ENCODE measurements at regions not wholly inside any gene's neighbourhood (a gene's known extent, or its start where the extent isn't known, plus 50 kb on each side); places are given as distances from the start of the nearest gene placed in this dataset.
A peak's percentile ranks its signal among the peaks of the same experiment; 100 is the strongest.
"Not testable (repeated sequence)": the region's sequence is repeated elsewhere in the genome, so short reads cannot be mapped to it uniquely, and the experiment has no call there.

DNA sequence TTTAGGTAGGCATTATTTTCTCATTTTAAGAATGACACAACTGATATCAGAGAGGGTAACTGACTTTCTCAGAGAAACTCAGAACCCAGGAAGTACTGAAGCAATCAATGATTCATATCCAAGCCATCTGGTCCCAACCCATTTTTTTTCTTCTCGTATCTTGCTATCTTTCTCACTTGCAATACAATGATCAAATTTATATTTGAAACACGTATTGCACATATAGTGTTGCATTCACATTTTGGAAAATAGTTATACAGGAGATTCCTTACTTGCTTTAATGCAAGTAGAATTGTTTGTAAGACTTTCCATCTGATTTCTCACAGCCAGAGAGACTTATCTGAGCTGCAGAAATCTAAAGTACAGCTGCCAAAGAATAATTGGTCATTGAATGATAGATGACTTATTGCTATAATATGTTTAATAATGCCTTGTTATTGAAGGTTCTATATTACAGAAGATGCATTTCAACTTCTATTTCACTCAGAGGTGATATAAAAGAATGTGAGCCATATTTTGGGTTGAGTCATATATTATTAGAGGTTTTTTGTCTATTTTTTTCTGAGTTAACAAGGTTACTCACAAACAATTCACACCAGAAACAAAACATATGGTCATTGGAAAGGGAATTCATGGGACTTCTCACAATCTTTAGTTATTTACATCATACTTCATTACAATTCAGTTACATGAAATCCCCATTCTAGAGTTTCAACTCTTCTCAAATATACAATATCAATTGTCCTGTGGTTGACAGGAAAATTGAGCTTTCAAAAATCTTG is 337.5 kb upstream of the CITED2 start:
- peak in 2 of 3 donors; percentile 48 to 49 for DNase-seq

DNA sequence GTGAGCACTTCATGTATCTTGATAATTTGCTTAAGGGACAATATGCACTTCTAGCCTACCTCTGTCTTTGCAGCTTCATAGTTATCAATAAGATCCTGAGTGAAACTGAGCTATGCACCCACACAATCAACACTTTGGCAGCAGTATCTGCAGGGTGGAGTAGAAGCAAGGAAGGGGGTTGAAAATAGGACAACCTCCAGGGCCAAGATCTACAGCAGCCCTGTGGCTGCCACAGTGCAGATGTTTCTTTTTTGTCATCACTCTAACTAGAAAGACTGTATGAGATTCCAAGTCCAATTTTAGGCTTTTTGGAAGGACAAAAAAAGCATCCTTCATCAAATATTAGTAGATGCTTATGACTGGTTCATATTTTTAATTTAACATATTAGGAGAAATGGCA is 336.1 kb upstream of the CITED2 start:
- no peak for DNase-seq

DNA sequence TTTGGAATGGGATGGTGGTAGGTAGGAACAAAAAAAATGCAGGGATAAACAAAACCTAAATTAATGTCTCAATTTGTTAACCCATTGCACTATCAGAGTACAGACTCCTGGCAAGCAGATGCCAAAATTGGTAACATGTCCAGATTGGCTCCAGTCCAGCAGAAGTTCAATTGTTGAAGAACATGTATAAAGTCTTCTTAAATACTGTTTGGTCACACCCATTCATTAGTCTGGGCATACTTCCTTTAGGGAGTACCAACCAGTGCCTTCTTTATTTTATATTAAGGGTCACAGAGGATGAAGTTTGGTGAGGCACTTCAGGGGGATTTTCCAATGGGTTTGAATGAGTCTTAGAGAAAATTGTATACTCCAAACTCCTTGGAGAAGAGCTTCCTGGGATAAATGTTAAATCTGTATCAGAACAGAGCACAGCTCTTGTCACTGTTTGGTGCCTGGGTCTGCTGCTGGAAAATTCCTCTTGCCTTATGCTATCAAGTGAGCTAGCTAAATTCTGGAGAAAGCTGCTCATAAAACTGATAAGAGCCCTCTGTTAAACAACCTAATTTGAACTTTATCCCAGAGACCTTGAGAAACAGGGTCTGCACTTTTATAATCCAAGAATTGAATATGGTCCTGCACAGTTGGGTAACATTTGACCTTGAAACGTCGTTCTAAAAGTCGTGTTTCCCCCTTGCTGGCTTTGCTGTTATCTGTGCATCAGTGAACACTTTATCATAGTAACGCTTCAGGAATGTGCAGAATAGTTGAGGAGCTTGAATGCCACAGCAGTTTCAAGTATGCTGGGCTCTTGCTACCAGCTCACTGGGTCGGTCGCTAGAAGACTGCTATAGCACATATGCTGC is 334.1 kb upstream of the CITED2 start:
- DNase-seq: no peak

DNA sequence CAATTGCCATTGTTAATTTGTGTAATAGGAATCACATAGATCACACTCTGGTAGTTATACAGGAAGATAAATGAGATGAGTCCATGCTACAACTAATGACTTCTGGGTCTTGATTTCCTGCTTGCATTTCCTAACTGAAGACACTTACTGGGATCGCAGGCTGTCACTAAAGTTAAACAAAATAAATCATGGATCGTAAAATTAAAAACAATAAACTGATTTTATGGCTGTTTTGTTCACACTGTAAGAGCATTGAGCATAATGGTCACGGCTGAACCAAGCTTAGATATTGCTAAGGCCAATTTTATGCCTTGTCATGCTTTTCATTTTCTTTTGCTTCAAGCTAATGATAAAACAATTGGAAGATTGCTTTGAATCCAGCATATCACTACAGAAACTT is 332.5 kb upstream of the CITED2 start:
- DNase-seq: no peak

DNA sequence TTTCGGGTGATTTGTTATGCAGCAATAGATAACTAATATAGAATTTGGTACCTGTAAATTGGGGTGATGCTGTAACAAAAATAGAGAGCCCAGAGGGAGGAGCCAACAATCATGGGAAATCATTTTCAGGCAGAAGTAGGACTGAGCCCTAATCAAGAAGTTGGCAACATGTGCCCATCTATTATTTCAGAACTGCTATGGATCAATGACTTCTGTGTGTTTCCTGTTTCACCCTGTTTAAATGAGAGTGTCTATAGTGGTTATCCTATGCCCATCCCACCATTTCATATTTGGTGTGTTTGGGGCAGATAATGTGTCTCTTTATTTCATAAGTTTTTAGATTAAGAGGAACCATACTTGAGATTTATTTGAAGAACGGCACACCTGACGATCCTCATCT is 330.8 kb upstream of the CITED2 start:
- DNase-seq: no peak

DNA sequence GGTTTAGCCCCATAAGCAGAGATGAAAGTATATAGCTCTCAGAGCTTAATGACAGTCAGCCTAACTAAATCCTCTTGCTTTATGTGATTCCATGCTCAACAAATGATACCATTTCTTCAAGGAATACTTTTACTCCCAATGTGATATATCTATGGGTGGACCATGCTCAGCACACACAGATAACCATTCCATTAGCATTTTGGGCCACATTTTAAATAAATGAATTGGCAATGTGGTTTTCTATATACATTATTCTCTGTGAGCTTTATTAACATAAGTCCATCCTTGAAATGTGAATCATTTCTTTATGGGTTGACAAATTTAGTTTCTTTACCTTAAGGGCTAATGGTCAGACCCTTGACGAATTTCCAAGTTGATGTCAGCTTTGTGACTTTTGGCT is 329.3 kb upstream of the CITED2 start:
- no peak for DNase-seq

DNA sequence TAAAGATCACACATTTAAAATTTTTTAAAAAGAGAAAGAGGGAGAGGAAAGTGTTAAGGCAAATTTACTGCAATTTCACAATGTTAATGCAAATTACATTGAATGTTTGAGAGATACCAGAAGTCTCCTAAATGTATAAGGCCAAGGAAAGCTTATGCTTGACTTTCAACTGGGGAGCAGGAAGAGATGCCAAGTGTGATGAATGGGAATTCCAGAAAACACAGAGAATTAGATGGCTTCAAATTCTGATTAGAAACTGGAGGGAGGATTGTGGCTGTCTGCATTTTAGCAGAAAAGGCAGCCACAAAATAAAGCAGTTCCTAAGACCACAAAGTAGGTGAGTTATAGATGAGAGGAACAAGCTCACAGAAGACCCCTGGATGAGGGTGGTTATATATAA is 328.3 kb upstream of the CITED2 start:
- no peak for DNase-seq

DNA sequence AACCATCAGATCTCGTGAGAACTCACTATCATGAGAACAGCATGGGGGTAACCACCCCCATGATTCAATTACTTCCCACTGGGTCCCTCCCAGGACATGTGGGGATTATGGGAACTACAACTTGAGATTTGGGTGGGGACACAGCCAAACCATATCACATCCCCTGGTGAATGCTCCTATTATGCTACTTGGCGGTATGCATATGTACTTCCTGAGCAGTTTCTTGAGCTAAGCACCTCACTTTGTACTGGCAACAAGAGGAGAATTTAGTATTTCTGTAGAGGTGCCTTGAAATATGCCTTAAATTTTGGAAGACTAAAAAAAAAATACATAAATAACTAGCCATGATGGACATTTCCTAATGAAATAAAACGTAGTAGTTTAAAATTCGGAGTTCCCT is 327.2 kb upstream of the CITED2 start:
- DNase-seq: no peak

DNA sequence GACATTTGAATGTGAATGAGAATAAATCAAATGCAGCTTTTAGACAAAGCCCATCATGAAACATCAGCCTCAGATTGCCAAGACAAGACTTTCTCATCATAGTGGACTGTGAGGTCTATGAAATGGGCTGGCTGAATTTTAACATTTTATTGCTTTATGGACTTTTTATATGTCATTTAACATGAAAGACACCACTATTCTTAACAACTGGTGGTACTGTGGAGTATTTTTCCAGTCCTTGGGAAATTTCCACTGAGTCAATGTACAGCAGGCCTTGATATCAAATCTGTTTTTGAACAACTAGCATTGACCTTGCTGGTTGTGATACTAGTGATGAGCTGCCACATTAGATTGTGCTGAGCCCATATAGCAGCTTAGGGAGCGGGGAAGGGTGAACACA is 326.6 kb upstream of the CITED2 start:
- DNase-seq: no peak

DNA sequence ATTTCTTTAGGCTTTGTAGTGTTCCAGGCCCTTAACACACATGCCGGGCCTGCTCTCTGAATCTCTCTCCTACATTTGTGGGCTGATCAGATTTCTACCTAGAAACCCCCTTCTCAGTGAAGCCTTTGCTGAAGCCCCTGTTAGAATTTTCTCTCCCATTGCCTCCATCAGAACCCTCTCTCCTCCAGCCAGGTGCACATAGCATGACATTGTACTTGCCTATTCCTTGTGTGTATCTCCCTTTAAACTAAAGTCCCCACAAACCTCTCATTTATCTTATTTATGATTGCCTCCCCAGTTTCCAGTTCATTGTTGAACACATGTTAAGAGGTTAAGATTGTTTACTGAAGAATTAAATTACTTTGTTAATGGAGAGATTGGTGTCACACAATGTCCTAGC is 325.5 kb upstream of the CITED2 start:
- DNase-seq: no peak

DNA sequence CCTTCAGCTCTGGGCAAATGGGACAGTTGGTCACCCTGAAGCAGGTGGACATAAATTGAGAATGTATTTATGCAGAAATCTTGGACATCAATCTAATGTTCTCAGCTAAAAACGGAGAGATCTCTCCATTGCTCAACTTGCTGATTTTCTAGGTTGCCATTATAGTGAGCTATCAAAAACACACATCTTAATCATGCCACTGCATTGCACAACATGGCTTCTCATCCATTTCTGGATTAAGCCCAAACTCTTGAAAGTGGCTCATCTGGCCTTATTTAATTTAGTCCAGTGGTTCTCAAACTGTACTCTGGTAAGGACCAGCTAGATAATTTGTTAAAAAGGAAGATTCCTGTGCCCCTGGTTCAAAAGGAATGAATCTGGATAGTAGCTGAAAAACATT is 324.9 kb upstream of the CITED2 start:
- peak in 1 of 3 donors; percentile 35 for DNase-seq

DNA sequence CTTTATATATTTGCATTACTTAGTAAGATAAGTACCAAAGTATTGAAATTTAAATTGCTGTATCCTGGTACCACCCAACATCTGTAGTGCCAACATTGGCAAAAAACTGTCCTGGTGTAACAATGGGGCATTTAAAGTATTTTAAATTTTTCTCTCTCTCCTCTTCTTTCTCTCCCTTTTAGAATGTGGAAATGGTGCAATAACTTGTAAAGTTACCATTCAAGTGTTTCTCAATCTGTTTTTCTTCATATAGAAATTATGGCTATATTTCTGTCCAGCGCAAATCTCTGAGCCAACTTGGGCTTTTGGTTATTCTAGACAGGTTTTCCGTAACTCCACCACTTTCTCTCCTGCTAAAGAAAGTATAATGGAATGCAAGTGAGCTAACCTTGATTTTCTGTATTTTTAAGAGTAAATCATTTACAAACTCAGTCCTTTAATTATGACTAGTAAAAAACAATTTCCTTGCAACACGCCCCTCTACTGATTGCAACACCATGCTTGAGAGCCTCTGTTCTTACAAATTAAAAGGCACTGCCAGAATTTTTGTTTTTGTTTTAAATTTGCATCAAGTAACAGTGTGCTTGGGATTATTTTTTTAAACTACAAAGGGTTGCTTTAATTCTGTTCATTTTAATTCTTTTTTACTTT is 324.2 kb upstream of the CITED2 start:
- peak; percentile 4 to 42 (median 41) for DNase-seq

DNA sequence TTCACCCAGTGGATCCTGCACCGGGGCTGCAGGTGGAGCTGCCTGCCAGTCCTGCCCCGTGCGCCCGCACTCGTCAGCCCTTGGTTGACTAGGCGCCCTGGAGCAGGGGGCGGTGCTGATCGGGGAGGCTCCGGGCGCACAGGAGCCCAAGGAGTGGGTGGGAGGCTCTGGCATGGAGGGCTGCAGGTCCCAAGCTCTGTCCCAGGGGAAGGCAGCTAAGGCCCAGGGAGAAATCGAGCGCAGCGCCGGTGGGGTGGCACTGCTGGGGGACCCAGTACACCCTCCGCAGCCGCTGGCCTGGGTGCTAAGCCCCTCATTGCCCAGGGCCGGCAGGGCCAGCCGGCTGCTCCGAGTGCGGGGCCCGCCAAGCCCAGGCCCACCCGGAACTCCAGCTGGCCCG is 323.4 kb upstream of the CITED2 start:
- not testable (repeated sequence) for DNase-seq

DNA sequence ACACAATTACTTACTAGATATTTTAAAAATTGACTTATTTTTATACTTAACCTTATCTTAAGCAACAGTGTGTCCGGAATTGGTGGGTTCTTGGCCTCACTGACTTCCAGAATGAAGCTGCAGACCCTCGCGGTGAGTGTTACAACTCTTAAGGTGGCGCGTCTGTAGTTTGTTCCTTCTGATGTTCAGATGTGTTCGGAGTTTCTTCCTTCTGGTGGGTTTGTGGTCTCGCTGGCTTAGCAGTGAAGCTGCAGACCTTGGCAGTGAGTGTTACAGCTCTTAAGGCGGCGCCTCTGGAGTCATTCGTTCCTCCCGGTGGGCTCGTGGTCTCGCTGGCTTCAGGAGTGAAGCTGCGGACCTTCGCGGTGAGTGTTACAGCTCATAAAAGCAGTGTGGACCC is 322.5 kb upstream of the CITED2 start:
- not testable (repeated sequence) for DNase-seq

DNA sequence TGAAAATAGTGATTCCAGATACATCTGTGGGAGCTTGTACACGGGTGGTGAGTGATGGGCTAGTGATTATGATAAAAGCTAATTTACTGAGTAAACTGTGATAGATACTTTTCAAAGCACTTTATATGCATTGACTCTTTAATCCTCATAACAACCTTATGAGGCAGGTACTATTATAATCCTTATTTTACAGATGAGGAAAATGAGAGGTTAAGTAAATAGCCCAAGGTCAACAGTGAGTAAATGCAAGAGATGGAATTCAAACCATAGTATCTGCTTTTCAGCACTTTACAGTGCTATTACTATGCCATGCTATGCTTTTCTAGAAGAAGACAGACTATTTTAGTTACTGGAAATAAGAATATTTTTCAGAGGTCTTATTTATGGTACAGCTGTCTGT is 320.9 kb upstream of the CITED2 start:
- DNase-seq: no peak

DNA sequence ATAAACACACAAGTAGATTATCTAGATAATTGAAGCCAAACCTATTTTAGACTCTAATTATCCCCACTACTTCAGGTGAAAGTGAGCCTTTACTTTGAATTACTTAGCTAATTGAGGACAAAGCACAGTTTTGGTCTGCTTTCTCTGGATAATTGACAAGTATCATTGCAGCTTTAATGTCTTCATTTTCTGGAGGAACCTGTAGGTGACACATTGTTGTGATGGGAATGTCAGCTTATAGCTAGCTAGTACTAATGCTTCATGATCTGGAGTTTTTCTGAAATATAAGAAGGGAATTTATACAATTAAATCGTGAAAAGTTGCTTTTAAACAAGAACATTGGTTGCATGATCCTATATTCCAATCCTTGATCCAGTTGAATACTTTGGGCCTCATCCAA is 319.3 kb upstream of the CITED2 start:
- DNase-seq: no peak

DNA sequence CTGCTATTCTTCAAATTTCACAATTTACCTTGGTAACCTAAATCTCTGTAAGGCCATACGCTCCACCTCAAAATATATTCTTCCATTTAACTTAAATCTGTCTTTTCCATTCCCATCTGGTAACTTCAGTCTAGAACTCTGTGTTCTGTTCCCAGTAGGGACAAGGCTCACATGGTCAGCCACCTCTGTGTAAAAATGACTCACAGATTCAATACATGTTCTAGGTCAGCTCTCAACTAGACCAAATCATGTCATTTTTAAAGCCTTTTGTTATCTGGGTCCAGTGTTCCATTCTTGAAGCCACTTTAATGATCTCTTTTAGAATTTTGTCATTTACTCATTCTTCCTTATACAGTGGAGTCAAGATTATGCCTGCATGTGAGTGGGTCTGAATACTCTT is 315.6 kb upstream of the CITED2 start:
- no peak for DNase-seq

DNA sequence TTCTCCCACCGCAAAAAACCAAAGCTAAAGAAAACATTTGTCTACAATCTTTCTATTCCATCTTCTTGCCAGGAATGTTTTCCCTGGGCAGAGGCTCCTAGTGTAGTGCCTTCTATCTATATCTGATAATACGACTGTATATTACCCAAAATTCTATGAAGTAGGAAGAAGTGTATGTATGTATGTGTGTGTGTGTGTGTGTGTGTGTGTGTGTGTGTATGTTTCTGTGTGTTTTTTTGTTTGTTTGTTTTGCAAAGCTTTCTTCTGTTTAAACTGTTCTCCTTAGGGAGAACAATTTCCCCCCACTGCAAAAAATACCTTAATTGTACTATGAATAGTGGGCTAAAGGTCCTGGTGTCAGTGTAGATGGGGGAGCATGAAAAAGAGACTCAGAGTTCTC is 312.6 kb upstream of the CITED2 start:
- DNase-seq: no peak

DNA sequence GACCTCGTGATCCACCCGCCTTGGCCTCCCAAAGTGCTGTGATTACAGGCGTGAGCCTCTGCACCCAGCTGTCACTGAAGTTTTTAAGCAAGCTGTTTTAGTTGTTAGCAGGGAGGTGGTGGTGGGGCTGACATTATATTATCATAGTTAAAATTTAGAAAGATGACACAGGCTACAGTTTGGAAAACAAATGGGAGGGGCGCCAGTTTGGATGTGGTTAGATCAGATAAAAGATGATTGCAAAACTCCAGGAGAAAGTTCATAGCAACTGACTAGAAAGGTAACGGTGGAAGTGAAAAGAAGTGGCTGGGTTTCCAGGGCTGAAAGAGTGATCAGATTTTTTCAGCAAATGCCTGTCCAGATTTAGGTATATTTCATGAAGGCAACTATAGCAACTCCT is 311.9 kb upstream of the CITED2 start:
- DNase-seq: no peak

DNA sequence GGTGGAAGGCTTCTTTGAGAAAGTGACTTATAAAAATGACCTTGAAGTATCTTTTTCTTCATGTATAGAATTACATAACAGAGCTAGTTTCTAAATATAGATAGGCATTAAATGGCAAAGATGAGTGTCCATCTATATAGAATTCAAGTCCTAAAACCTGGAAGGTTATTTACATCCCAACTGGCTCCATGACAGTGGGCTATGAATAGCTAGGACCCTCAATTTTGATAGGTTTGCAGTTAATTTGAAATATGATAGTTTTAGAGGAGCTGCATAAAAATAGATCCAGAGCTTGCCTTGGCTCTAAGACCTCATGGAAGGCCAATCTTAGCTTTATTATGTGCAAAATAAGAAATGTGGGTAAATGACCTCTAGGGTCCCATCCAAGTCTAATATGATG is 310.6 kb upstream of the CITED2 start:
- no peak for DNase-seq

DNA sequence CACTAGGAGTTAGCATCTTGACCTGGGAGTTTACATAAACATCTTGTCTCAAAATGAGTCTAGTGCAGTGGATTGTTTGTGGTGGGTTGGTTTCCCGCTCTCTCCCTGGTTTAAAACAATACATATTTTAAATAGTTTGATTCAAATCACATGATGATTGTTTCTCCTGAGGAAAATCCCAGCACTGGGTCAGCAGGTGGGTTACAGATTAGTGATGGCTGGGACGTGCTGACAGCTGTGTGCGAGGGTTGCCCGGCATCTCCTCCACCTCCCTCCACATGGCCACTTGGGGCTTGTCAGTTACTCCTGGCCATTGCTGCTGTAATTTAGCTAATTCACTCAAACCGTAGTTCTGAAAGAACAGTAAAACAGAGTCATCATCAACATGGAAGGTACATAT is 306.4 kb upstream of the CITED2 start:
- DNase-seq: no peak

DNA sequence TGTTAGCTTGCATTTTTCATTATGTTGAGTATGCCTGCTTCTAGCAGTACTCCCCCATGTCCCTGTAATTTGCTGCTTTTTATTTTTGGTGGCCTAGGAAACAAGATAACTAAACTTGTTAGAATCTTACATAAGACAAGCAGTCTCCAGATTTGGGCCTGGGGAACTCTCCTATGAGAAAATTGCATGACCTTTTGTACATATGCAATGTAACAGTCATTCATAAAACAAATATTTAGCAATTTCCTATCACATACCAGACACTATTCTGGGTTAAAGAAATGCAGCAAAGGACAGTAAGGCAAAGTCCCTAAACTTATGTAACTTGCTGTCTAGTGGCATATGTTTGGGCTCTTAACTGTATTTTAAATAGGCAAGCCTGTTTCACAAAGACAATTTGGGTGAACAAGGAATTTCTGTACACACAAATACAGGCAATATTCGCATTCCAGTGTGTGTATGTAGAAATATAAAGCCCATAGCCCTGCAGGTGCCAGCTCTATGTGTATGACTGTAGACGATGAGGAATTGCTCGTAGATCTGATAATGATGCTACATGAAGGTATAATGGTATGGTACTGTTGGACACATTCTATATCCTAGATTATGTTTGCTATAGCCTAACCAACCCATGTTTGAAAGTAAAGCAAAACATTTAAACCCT is 305.2 kb upstream of the CITED2 start:
- DNase-seq: peak in 2 of 3 donors; percentile 18 to 32

DNA sequence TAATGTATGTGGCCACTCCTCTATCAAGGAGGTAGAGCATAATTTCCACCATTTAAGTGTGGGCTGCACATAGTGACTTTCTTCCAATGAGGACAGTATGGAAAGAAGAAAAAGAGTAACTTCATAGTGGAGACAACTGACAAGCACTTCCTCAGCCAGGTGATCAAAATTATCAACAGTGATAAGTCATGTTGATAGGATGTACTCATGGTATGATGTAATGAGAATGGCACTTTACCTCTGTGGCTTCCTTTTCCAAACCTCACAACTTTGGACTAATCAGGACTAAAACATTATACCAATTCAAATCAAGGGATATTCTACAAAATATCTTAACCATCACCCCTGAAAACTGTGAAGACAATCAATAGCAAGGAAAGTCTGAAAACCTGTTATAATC is 302.3 kb upstream of the CITED2 start:
- DNase-seq: no peak

Measured in suppressor macrophage treated with lipopolysaccharide for 1 hour (primary cell).